ENCODE measurements at regions not wholly inside any gene's neighbourhood (a gene's known extent, or its start where the extent isn't known, plus 50 kb on each side); places are given as distances from the start of the nearest gene placed in this dataset.

DNA sequence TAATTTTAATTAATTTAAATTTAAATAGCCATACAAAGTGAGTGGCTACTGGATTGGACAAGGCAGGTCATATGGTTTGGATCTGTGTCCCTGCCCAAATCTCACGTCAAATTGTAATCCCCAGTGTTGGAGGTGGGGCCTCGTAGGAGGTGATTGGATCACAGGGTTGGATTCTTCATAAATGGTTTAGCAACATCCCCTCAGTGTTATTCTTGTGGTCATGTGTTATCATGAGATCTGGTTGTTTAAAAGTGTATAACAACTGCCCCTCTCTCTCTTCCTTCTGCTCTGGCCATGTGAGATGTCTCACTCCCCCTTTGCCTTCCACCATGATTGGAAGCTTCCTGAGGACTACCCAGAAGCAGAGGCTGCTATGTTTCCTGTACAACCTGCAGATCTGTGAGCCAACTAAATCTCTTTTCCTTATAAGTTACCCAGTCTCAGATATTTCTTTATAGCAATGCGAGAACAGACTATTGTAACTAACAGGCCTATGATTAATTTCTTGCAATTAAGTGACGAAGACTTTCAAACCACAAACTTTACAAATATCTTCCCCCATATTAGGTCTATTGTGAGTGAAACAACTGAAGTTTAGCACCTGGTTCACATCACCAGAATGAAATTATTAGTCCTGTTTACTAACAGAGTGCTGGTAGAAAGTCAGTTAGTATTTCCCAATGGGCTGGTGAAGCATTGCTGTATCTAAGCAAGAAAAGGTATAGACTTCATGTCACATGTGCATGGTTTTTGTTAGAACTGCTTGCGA, 60.0 kb upstream of the TNFAIP3 start:
- peaks cover 12% of the 10 kb centered on the region for H3K4me1 ChIP-seq (ENCODE audit: control insufficient read depth, insufficient read depth, low read length)
- H3K27ac ChIP-seq (ENCODE audit: control insufficient read depth, insufficient read depth), result no peak overlapping the region
- DNase-seq (ENCODE audit: low read depth, low spot score), result no peak
- TF ChIP-seq NRF1 (conservative IDR thresholded peaks at IDR 0.05; ENCODE audit: low read depth, low read length) (no peak), NFIC (IDR thresholded peaks at IDR 0.05; ENCODE audit: low read depth, low read length) (no peak), KDM1A (IDR thresholded peaks at IDR 0.05; ENCODE audit: borderline replicate concordance) (no peak), MLLT1 (IDR thresholded peaks at IDR 0.05) (no peak), NR2C1 (IDR thresholded peaks at IDR 0.05) (no peak), BACH1 (IDR thresholded peaks at IDR 0.05; ENCODE audit: borderline replicate concordance) (no peak), ZSCAN29 (IDR thresholded peaks at IDR 0.05) (no peak), BHLHE40 (IDR thresholded peaks at IDR 0.05; ENCODE audit: borderline replicate concordance in 1 of 2, low read depth in 2 of 2, low read length in 1 of 2) (no peak), RELB (IDR thresholded peaks at IDR 0.05; ENCODE audit: low read depth) (no peak), ZNF384 (IDR thresholded peaks at IDR 0.05; ENCODE audit: borderline replicate concordance, low read depth, low read length) (no peak), SMAD5 (IDR thresholded peaks at IDR 0.05; ENCODE audit: low read depth) (no peak)
- TF ChIP-seq, protein P1, sequence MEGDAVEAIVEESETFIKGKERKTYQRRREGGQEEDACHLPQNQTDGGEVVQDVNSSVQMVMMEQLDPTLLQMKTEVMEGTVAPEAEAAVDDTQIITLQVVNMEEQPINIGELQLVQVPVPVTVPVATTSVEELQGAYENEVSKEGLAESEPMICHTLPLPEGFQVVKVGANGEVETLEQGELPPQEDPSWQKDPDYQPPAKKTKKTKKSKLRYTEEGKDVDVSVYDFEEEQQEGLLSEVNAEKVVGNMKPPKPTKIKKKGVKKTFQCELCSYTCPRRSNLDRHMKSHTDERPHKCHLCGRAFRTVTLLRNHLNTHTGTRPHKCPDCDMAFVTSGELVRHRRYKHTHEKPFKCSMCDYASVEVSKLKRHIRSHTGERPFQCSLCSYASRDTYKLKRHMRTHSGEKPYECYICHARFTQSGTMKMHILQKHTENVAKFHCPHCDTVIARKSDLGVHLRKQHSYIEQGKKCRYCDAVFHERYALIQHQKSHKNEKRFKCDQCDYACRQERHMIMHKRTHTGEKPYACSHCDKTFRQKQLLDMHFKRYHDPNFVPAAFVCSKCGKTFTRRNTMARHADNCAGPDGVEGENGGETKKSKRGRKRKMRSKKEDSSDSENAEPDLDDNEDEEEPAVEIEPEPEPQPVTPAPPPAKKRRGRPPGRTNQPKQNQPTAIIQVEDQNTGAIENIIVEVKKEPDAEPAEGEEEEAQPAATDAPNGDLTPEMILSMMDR (IDR thresholded peaks at IDR 0.05 in 2 of 3, conservative IDR thresholded peaks at IDR 0.05 in 1 of 3; ENCODE audit: control insufficient read depth in 2 of 3, extremely low read depth in 1 of 3, insufficient read depth in 1 of 3, low read depth in 3 of 3, low read length in 3 of 3), result no peak
- TF ChIP-seq, protein P2, sequence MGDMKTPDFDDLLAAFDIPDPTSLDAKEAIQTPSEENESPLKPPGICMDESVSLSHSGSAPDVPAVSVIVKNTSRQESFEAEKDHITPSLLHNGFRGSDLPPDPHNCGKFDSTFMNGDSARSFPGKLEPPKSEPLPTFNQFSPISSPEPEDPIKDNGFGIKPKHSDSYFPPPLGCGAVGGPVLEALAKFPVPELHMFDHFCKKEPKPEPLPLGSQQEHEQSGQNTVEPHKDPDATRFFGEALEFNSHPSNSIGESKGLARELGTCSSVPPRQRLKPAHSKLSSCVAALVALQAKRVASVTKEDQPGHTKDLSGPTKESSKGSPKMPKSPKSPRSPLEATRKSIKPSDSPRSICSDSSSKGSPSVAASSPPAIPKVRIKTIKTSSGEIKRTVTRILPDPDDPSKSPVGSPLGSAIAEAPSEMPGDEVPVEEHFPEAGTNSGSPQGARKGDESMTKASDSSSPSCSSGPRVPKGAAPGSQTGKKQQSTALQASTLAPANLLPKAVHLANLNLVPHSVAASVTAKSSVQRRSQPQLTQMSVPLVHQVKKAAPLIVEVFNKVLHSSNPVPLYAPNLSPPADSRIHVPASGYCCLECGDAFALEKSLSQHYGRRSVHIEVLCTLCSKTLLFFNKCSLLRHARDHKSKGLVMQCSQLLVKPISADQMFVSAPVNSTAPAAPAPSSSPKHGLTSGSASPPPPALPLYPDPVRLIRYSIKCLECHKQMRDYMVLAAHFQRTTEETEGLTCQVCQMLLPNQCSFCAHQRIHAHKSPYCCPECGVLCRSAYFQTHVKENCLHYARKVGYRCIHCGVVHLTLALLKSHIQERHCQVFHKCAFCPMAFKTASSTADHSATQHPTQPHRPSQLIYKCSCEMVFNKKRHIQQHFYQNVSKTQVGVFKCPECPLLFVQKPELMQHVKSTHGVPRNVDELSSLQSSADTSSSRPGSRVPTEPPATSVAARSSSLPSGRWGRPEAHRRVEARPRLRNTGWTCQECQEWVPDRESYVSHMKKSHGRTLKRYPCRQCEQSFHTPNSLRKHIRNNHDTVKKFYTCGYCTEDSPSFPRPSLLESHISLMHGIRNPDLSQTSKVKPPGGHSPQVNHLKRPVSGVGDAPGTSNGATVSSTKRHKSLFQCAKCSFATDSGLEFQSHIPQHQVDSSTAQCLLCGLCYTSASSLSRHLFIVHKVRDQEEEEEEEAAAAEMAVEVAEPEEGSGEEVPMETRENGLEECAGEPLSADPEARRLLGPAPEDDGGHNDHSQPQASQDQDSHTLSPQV (IDR thresholded peaks at IDR 0.05), result no peak
- no peak overlapping the region for H3K4me3 ChIP-seq
- 87% methylated on average over 5 of the region's 5 CpGs for WGBS (ENCODE audit: insufficient coverage, insufficient replicate concordance, low lambda C conversion rate, missing lambda C conversion rate)
- in situ Hi-C loops (cut with MboI) (no loop called here), intact Hi-C loops (cut with micrococcal nuclease; ENCODE audit: unreplicated experiment) (no loop called here)
- POLR2A ChIA-PET, result interaction anchor here (1.1 to 2.8 kb wide), 3 partner anchors 9 to 24 kb away, joined by 3 to 9 read pairs (median 4); no protein-coding TSS in a partner anchor
- no peak overlapping the region for H3K4me2 ChIP-seq (ENCODE audit: control insufficient read depth, insufficient read depth)
- CTCF ChIA-PET, result interaction anchor here (1.1 to 2.4 kb wide), 2 partner anchors 8 to 62 kb away, joined by 3 to 21 read pairs; no protein-coding TSS in a partner anchor
- RAD21 ChIA-PET (ENCODE audit: unreplicated experiment), result no interaction called here
- SMC1A ChIA-PET (ENCODE audit: uncharacterized antibody, unreplicated experiment), result interaction anchor here (0.7 to 2.1 kb wide), 3 partner anchors 9 to 13 kb away, joined by 3 to 4 read pairs (median 3); no protein-coding TSS in a partner anchor
- peaks cover 2% of the 10 kb centered on the region; the same call in 2 of the 3 replicates for H3K9me3 ChIP-seq (replicated peaks; ENCODE audit: control insufficient read depth, insufficient read depth, low read length)
- H3K36me3 ChIP-seq (ENCODE audit: control insufficient read depth in 2 of 2, insufficient read depth in 2 of 2, low read length in 1 of 2), result no peaks in the 10 kb centered on the region
- H2AFZ ChIP-seq (ENCODE audit: control insufficient read depth, low read depth, low read length), result no peak overlapping the region
- no peak for FAIRE-seq
- H3K27me3 ChIP-seq (replicated peaks in 1 of 2; ENCODE audit: control insufficient read depth in 2 of 2, insufficient read depth in 2 of 2, low read length in 1 of 2), result no peaks in the 10 kb centered on the region
- no peak overlapping the region for H3K9ac ChIP-seq (ENCODE audit: control insufficient read depth, insufficient read depth, low read length)
- H4K20me1 ChIP-seq (ENCODE audit: control insufficient read depth, insufficient read depth), result no peaks in the 10 kb centered on the region
- H3K79me2 ChIP-seq (ENCODE audit: control insufficient read depth, insufficient read depth, low read length), result no peaks in the 10 kb centered on the region
- no peak for ATAC-seq
- no TSS peak for BruUV-seq (replicated peaks)
